HCT116 (cell line): ENCODE measurements at regions not wholly inside any gene's neighbourhood (a gene's known extent, or its start where the extent isn't known, plus 50 kb on each side); places are given as distances from the start of the nearest gene placed in this dataset.

Experiments
- ATAC-seq: fragments of 200-7000 bp; cut with Tn5 transposase; 2 replicates; pipeline ENCODE4 v1.9.1; 2020; ENCODE audit warnings: mild to moderate bottlenecking, moderate library complexity
- BruUV-seq: library from RNA; stranded (reverse); fragments of 400-500 nt; replicated peaks from 2 replicates; lab custom pipeline; 2021; lab: Mats Ljungman, UMichigan
- CTCF ChIA-PET: fragments of 300-600 bp; sonication (Branson Sonifier 250); formaldehyde crosslinking; loops from one replicate; lab custom pipeline; 2021; ENCODE audit warnings: antibody characterized with exemption; lab: Charles Lee
- POLR2A ChIA-PET: fragments of 300-600, 350-600 bp; sonication (Branson Sonifier 250); formaldehyde crosslinking; loops from one replicate; lab custom pipeline; 2021; ENCODE audit warnings: antibody characterized with exemption; lab: Charles Lee
- RAD21 ChIA-PET, 2 experiments: fragments of 300-600 bp; sonication (Branson Sonifier 250); formaldehyde crosslinking; loops; one replicate each; lab custom pipeline; 2023; ENCODE audit warnings: low total read pairs in 2 of 2; ENCODE audit not compliant: uncharacterized antibody in 2 of 2, unreplicated experiment in 2 of 2, low non-redundant PET in 1 of 2; lab: Charles Lee
- DNase-seq: peaks from one replicate; pipeline ENCODE4 v3.0.0-alpha.2; 2010; ENCODE audit warnings: low read depth, low spot score
- H2AFZ ChIP-seq: fragments of 200-600 bp; shearing (Covaris generic), sonication (generic); 2 replicates; pipeline ENCODE4 v1.6.1; 2017; ENCODE audit warnings: low read depth, mixed run types, mixed read lengths, antibody characterized with exemption, low read length; ENCODE audit not compliant: poor library complexity, severe bottlenecking
- H3K27ac ChIP-seq: 2 replicates; pipeline ENCODE4 v1.5.1; 2012; ENCODE audit warnings: low read depth, low read length
- H3K27me3 ChIP-seq: fragments of 200-600 bp; sonication (generic); 2 replicates; pipeline ENCODE4 v1.6.1; 2016; ENCODE audit warnings: mixed run types, low read length, mixed read lengths; ENCODE audit not compliant: insufficient read depth
- H3K36me3 ChIP-seq, 2 experiments: fragments of 200-500 bp in 1 of 2; fragments of 200-600 bp in 1 of 2; sonication (Bioruptor generic) in 1 of 2; sonication (generic) in 1 of 2; 2 replicates each; pipeline versions ENCODE4 v1.5.1 to v1.6.1; 2014 to 2016; ENCODE audit warnings: low read length in 2 of 2, inconsistent platforms in 1 of 2, mixed read lengths in 1 of 2, mixed run types in 1 of 2; ENCODE audit not compliant: insufficient read depth in 2 of 2, control insufficient read depth in 1 of 2
- H3K4me1 ChIP-seq, 2 experiments: fragments of 200-600 bp in 1 of 2; sonication (generic) in 1 of 2; 2 replicates each; pipeline versions ENCODE4 v1.5.1 to v1.6.1; 2012 to 2017; ENCODE audit warnings: low read length in 2 of 2, inconsistent platforms in 1 of 2, mild to moderate bottlenecking in 1 of 2, mixed read lengths in 1 of 2, mixed run types in 1 of 2, moderate library complexity in 1 of 2; ENCODE audit not compliant: insufficient read depth in 2 of 2, control insufficient read depth in 1 of 2
- H3K4me2 ChIP-seq: fragments of 200-600 bp; sonication (generic); 2 replicates; pipeline ENCODE4 v1.6.1; 2017; ENCODE audit warnings: mixed run types, low read length, mixed read lengths
- H3K4me3 ChIP-seq, 2 experiments: fragments of 200-600 bp in 1 of 2; sonication (generic) in 1 of 2; replicated peaks in 1 of 2; 2 replicates each; pipeline ENCODE4 v1.5.1; 2011 to 2016; ENCODE audit warnings: low read length in 2 of 2, control low read depth in 1 of 2, low read depth in 1 of 2, mild to moderate bottlenecking in 1 of 2, mixed read lengths in 1 of 2, mixed run types in 1 of 2
- H3K79me2 ChIP-seq: fragments of 200-600 bp; sonication (generic); 2 replicates; pipeline ENCODE4 v1.6.1; 2017; ENCODE audit warnings: mild to moderate bottlenecking, mixed run types, low read length, moderate library complexity, mixed read lengths; ENCODE audit not compliant: insufficient read depth
- H3K9ac ChIP-seq: fragments of 200-600 bp; sonication (generic); 2 replicates; pipeline ENCODE4 v1.6.1; 2016; ENCODE audit warnings: low read length, mixed read lengths
- H3K9me2 ChIP-seq: fragments of 200-600 bp; sonication (generic), shearing (Covaris generic); 2 replicates; pipeline ENCODE4 v1.6.1; 2017; ENCODE audit warnings: mixed run types, mild to moderate bottlenecking, moderate library complexity; ENCODE audit not compliant: insufficient read depth
- H3K9me3 ChIP-seq, 2 experiments: fragments of 200-500 bp in 1 of 2; fragments of 200-600 bp in 1 of 2; sonication (Bioruptor generic) in 1 of 2; sonication (generic) in 1 of 2; 2 replicates each; pipeline ENCODE4 v1.6.1; 2014 to 2017; ENCODE audit warnings: low read length in 2 of 2, mixed read lengths in 2 of 2, inconsistent platforms in 1 of 2, low read depth in 1 of 2, mild to moderate bottlenecking in 1 of 2, mixed run types in 1 of 2, moderate library complexity in 1 of 2; ENCODE audit not compliant: control insufficient read depth in 1 of 2, insufficient read depth in 1 of 2
- H4K20me1 ChIP-seq: fragments of 200-600 bp; sonication (generic), shearing (Covaris generic); 2 replicates; pipeline ENCODE4 v1.6.1; 2017; ENCODE audit warnings: mixed run types, mild to moderate bottlenecking, moderate library complexity; ENCODE audit not compliant: insufficient read depth
- ELF1 ChIP-seq: IDR thresholded peaks from 2 replicates; pipeline ENCODE4 v1.6.1; 2012; ENCODE audit warnings: low read depth, borderline replicate concordance
- EZH2 ChIP-seq: fragments of 200-600 bp; sonication (generic); IDR thresholded peaks from 2 replicates; pipeline ENCODE4 v1.6.1; 2017; ENCODE audit warnings: antibody characterized with exemption, mixed run types
- JUND ChIP-seq: IDR thresholded peaks from 2 replicates; pipeline ENCODE4 v1.6.1; 2012
- POLR2A ChIP-seq: IDR thresholded peaks from 2 replicates; pipeline ENCODE4 v1.7.0; 2011; ENCODE audit warnings: borderline replicate concordance; ENCODE audit not compliant: insufficient read depth, insufficient read length; ENCODE audit errors: extremely low read depth
- RAD21 ChIP-seq: IDR thresholded peaks from 2 replicates; pipeline ENCODE4 v1.6.1; 2012; ENCODE audit warnings: low read depth, mild to moderate bottlenecking
- SRF ChIP-seq: IDR thresholded peaks from 2 replicates; pipeline ENCODE4 v1.6.1; 2012; ENCODE audit warnings: low read depth
- YY1 ChIP-seq: IDR thresholded peaks from 2 replicates; pipeline ENCODE4 v1.6.1; 2011; ENCODE audit warnings: low read length, low read depth, moderate library complexity, mild to moderate bottlenecking; ENCODE audit not compliant: insufficient replicate concordance; ENCODE audit errors: extremely low read depth
- intact Hi-C: fragments of 100-400 bp; cut with micrococcal nuclease; formaldehyde crosslinking; loops from 2 replicates; pipeline ENCODE4 v1.10.0; 2022
- TF ChIP-seq, protein P1 (sequence below): IDR thresholded peaks from 2 replicates; pipeline ENCODE4 v1.6.1; 2012; ENCODE audit warnings: low read depth
- TF ChIP-seq, protein P2 (sequence below): IDR thresholded peaks from 2 replicates; pipeline ENCODE4 v1.6.1; 2012

DNA sequence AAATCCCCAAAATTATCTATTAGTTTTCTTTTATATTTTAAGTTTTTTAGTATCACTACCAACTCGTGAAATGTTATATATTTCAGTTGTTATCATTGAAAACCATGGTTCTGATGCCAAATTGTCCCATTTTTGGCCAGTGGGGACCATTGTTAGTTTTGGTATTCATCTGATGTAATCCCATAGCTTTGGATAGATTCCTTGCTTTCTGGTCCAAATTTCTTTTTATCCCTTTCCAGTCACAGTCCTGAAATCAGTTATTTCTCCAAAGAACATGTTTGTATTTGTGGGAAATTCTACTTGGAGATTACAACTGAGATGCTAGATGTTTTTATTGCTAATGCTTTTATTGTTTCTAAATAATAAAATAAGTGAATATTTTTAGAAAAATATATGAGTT, 976.8 kb upstream of the CRIM1 start:
- TF ChIP-seq EZH2 (no peak), ELF1 (no peak), SRF (no peak), POLR2A (no peak), JUND (no peak), RAD21 (no peak), YY1 (no peak)
- TF ChIP-seq, protein P1, sequence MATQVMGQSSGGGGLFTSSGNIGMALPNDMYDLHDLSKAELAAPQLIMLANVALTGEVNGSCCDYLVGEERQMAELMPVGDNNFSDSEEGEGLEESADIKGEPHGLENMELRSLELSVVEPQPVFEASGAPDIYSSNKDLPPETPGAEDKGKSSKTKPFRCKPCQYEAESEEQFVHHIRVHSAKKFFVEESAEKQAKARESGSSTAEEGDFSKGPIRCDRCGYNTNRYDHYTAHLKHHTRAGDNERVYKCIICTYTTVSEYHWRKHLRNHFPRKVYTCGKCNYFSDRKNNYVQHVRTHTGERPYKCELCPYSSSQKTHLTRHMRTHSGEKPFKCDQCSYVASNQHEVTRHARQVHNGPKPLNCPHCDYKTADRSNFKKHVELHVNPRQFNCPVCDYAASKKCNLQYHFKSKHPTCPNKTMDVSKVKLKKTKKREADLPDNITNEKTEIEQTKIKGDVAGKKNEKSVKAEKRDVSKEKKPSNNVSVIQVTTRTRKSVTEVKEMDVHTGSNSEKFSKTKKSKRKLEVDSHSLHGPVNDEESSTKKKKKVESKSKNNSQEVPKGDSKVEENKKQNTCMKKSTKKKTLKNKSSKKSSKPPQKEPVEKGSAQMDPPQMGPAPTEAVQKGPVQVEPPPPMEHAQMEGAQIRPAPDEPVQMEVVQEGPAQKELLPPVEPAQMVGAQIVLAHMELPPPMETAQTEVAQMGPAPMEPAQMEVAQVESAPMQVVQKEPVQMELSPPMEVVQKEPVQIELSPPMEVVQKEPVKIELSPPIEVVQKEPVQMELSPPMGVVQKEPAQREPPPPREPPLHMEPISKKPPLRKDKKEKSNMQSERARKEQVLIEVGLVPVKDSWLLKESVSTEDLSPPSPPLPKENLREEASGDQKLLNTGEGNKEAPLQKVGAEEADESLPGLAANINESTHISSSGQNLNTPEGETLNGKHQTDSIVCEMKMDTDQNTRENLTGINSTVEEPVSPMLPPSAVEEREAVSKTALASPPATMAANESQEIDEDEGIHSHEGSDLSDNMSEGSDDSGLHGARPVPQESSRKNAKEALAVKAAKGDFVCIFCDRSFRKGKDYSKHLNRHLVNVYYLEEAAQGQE: no peak
- TF ChIP-seq, protein P2, sequence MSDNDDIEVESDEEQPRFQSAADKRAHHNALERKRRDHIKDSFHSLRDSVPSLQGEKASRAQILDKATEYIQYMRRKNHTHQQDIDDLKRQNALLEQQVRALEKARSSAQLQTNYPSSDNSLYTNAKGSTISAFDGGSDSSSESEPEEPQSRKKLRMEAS: no peak
- ChIA-PET POLR2A (no interaction called here), CTCF (no interaction called here), RAD21 (no interaction called here)
- Histone ChIP-seq H3K4me1 (no peaks in the 10 kb centered on the region), H4K20me1 (no peaks in the 10 kb centered on the region), H3K36me3 (no peaks in the 10 kb centered on the region), H3K9ac (no peak overlapping the region), H3K79me2 (no peaks in the 10 kb centered on the region), H3K4me3 (no peak overlapping the region), H3K9me2 (no peaks in the 10 kb centered on the region), H3K27ac (no peak overlapping the region), H3K9me3 (peaks cover 0 to 3% of the 10 kb centered on the region in 2 experiments; a peak in 3 of 4 replicates), H2AFZ (no peak overlapping the region), H3K4me2 (no peak overlapping the region), H3K27me3 (no peaks in the 10 kb centered on the region)
- no TSS peak for BruUV-seq
- DNase-seq: no peak
- ATAC-seq: no peak
- intact Hi-C loops: no loop called here
